ENCODE measurements at regions not wholly inside any gene's neighbourhood (a gene's known extent, or its start where the extent isn't known, plus 50 kb on each side); places are given as distances from the start of the nearest gene placed in this dataset.

DNA sequence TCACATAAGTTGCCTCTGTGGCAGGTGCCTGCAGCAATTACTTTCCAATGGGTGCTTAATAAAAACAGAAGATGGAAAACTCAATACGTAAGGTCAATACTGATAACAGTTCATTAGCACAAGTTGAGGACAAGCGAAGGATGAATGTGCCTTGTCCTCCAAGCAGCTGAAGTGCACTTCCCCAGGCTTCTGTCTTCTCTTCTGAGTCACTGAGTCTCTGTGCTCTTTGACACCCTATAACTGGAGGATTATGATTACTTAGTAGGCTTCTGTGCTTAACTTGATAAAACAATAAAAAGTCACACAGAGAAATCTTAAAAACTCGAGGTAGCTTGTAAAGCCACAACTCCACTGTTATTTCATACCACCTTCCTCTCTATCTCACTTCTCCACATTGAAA is 216.6 kb upstream of the ADCY2 start:
- TF ChIP-seq, protein P1, sequence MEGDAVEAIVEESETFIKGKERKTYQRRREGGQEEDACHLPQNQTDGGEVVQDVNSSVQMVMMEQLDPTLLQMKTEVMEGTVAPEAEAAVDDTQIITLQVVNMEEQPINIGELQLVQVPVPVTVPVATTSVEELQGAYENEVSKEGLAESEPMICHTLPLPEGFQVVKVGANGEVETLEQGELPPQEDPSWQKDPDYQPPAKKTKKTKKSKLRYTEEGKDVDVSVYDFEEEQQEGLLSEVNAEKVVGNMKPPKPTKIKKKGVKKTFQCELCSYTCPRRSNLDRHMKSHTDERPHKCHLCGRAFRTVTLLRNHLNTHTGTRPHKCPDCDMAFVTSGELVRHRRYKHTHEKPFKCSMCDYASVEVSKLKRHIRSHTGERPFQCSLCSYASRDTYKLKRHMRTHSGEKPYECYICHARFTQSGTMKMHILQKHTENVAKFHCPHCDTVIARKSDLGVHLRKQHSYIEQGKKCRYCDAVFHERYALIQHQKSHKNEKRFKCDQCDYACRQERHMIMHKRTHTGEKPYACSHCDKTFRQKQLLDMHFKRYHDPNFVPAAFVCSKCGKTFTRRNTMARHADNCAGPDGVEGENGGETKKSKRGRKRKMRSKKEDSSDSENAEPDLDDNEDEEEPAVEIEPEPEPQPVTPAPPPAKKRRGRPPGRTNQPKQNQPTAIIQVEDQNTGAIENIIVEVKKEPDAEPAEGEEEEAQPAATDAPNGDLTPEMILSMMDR (IDR thresholded peaks at IDR 0.05): no peak
- no peak for TF ChIP-seq EZH2 (IDR thresholded peaks at IDR 0.05; ENCODE audit: borderline replicate concordance, insufficient read depth, low read depth, low read length, poor library complexity, severe bottlenecking)
